ENCODE measurements at regions not wholly inside any gene's neighbourhood (a gene's known extent, or its start where the extent isn't known, plus 50 kb on each side); places are given as distances from the start of the nearest gene placed in this dataset.

DNA sequence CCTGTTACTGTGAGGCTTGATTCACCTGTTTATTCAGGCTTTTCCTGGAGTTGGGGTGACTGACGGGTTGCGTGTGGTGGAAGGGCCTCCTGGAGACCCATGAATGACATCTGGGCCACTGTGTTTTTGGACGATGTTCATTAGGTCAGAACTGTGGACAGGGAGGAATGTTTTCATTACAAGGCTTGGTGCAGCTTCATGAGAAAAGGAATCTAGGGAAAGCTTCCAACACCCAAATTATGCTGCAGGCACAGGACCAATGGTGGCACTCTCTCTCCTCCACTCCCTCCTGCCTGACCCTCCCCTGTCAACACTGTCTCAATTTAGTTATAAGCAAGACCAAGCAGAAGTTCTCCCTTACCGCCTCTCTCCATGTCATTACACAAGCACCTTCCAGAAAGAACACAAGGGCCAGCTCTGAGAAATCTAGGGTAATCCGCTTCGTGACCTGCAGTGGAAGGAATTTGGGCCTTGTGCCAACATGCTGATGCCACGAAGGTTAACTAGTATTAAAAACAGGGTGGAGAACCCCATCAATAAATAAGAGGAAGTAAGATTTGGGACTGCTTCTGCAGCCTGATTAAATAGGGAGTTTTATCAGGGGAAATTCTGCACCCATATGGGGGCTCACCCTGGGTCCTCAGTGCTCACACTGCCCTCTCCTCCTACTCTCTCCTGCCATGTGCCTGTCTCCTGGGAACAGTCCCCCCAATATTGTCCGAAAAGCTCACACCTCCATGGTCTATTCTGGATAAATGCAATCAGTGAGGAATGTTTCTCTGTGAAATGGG lies 200.3 kb downstream of the KTN1 start:
- no peak for TF ChIP-seq EZH2phosphoT487 (conservative IDR thresholded peaks at IDR 0.05; ENCODE audit: low read length)
- TF ChIP-seq, protein P1, sequence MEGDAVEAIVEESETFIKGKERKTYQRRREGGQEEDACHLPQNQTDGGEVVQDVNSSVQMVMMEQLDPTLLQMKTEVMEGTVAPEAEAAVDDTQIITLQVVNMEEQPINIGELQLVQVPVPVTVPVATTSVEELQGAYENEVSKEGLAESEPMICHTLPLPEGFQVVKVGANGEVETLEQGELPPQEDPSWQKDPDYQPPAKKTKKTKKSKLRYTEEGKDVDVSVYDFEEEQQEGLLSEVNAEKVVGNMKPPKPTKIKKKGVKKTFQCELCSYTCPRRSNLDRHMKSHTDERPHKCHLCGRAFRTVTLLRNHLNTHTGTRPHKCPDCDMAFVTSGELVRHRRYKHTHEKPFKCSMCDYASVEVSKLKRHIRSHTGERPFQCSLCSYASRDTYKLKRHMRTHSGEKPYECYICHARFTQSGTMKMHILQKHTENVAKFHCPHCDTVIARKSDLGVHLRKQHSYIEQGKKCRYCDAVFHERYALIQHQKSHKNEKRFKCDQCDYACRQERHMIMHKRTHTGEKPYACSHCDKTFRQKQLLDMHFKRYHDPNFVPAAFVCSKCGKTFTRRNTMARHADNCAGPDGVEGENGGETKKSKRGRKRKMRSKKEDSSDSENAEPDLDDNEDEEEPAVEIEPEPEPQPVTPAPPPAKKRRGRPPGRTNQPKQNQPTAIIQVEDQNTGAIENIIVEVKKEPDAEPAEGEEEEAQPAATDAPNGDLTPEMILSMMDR (IDR thresholded peaks at IDR 0.05; ENCODE audit: insufficient read depth, low read length, poor library complexity, severe bottlenecking) = no peak
